ENCODE measurements at regions not wholly inside any gene's neighbourhood (a gene's known extent, or its start where the extent isn't known, plus 50 kb on each side); places are given as distances from the start of the nearest gene placed in this dataset.

DNA sequence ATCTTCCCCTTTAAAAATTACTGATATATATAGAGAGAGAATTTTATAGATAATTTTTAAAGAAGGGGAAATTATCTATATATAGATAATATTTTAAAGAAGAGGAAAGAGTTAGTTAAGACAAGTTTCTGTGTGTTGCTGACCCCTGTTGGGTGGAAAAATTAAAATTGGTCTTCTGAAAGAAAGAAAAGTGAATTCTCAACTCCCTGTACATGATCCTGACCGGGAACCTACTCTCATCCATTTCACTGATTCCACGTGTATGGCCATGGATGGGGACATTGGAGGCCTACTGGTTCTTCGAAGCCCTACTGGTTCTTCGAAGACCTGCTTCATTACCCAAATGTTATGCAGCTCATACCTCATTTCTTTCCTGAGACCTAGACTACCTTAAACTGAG, 53.0 kb upstream of the TCF21 start:
- no peak for TF ChIP-seq CTCF (IDR thresholded peaks at IDR 0.05)
- TF ChIP-seq RFX5 (IDR thresholded peaks at IDR 0.05; ENCODE audit: low read length) = no peak
- no peak for TF ChIP-seq USF2 (IDR thresholded peaks at IDR 0.05; ENCODE audit: borderline replicate concordance, low read depth, low read length)
- no peak for TF ChIP-seq POLR2AphosphoS5 (IDR thresholded peaks at IDR 0.05; ENCODE audit: low read depth, low read length)
- no peak for TF ChIP-seq MXI1 (IDR thresholded peaks at IDR 0.05; ENCODE audit: low read depth, low read length)
- no peak for TF ChIP-seq FOXM1 (IDR thresholded peaks at IDR 0.05; ENCODE audit: low read depth)
- no peak for TF ChIP-seq TAF1 (IDR thresholded peaks at IDR 0.05; ENCODE audit: borderline replicate concordance, low read depth, low read length)
- TF ChIP-seq RAD21 (IDR thresholded peaks at IDR 0.05; ENCODE audit: low read length) = no peak
- no peak for TF ChIP-seq PBX3 (IDR thresholded peaks at IDR 0.05)
- TF ChIP-seq MAX (IDR thresholded peaks at IDR 0.05; ENCODE audit: low read depth) = no peak
- TF ChIP-seq ELF1 (IDR thresholded peaks at IDR 0.05) = no peak
- no peak for TF ChIP-seq EP300 (IDR thresholded peaks at IDR 0.05; ENCODE audit: borderline replicate concordance in 1 of 2, low read depth in 1 of 2, low read length in 1 of 2)
